ENCODE measurements at regions not wholly inside any gene's neighbourhood (a gene's known extent, or its start where the extent isn't known, plus 50 kb on each side); places are given as distances from the start of the nearest gene placed in this dataset.

- dilution Hi-C loops (cut with MboI; ENCODE audit: extremely low pct_ligation_motif_present, low sequenced_read_pairs): no loop called here
Measured at GRCh38 chr11:11672789-11673188, 51.0 kb upstream of the GALNT18 start.

DNA sequence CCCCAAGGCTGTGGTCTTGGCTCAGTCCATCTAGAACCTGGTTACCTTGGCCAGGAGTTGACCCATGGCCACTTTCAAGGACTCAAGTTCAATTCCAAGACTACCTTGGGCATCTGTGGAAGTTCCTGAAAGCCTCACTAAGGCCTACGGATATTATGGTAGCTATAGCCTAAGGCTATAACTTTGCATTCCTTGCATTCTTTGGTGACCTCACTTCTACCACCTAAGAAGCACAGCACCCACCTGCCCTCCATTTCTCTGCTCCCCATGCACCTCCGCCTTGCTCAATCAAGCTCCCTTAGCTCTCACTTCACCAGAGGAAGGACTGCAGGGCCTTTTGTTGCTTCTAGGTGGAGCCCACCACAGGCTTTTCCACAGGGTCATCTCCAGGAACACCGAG is 50.3 kb upstream of the GALNT18 start:
- Histone ChIP-seq H4K20me1 (ENCODE audit: control insufficient read depth, extremely low read depth, insufficient read depth, low read length) (no peaks in the 10 kb centered on the region), H3K4me3 (ENCODE audit: control insufficient read depth in 2 of 3, extremely low read depth in 1 of 3, insufficient read depth in 2 of 3, low read depth in 1 of 3, low read length in 3 of 3) (no peak overlapping the region), H3K36me3 (ENCODE audit: control insufficient read depth in 2 of 2, extremely low read depth in 1 of 2, insufficient read depth in 2 of 2, low read length in 2 of 2) (no peaks in the 10 kb centered on the region), H3K4me2 (ENCODE audit: control insufficient read depth, extremely low read depth, insufficient read depth, low read depth, low read length) (peak overlapping the region; percentile 56), H3K27me3 (ENCODE audit: control insufficient read depth, extremely low read depth, insufficient read depth, low read length) (no peaks in the 10 kb centered on the region), H3K27ac (ENCODE audit: control insufficient read depth, insufficient read depth, low read length) (no peak overlapping the region), H3K4me1 (ENCODE audit: control insufficient read depth, extremely low read depth, insufficient read depth, low read length) (peaks cover 7% of the 10 kb centered on the region), H3K9ac (ENCODE audit: control insufficient read depth, extremely low read depth, insufficient read depth, low read length) (no peak overlapping the region), H3K79me2 (ENCODE audit: control insufficient read depth, insufficient read depth, low read length) (no peaks in the 10 kb centered on the region), H2AFZ (ENCODE audit: control insufficient read depth, low read length) (no peak overlapping the region), H3K9me3 (ENCODE audit: control insufficient read depth, low read depth, low read length) (peaks cover 1% of the 10 kb centered on the region), H3K9me1 (ENCODE audit: control insufficient read depth, extremely low read depth, insufficient read depth, low read length) (peaks cover 8% of the 10 kb centered on the region)
- DNase-seq (ENCODE audit: low read depth, low spot score) (no peak), FAIRE-seq (no peak)
- dilution Hi-C loops (cut with MboI; ENCODE audit: extremely low pct_ligation_motif_present, low sequenced_read_pairs): no loop called here
- no peak for TF ChIP-seq EZH2 (IDR thresholded peaks at IDR 0.05; ENCODE audit: low read length)

More at GRCh38 chr11:11672789-11673188, 51.0 kb upstream of the GALNT18 start:
- TF ChIP-seq EZH2 (IDR thresholded peaks at IDR 0.05; ENCODE audit: low read length): no peak
- TF ChIP-seq, protein P1, sequence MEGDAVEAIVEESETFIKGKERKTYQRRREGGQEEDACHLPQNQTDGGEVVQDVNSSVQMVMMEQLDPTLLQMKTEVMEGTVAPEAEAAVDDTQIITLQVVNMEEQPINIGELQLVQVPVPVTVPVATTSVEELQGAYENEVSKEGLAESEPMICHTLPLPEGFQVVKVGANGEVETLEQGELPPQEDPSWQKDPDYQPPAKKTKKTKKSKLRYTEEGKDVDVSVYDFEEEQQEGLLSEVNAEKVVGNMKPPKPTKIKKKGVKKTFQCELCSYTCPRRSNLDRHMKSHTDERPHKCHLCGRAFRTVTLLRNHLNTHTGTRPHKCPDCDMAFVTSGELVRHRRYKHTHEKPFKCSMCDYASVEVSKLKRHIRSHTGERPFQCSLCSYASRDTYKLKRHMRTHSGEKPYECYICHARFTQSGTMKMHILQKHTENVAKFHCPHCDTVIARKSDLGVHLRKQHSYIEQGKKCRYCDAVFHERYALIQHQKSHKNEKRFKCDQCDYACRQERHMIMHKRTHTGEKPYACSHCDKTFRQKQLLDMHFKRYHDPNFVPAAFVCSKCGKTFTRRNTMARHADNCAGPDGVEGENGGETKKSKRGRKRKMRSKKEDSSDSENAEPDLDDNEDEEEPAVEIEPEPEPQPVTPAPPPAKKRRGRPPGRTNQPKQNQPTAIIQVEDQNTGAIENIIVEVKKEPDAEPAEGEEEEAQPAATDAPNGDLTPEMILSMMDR (optimal IDR thresholded peaks at IDR 0.05 in 1 of 3, IDR thresholded peaks at IDR 0.05 in 1 of 3, conservative IDR thresholded peaks at IDR 0.05 in 1 of 3; ENCODE audit: extremely low read depth in 1 of 3, insufficient read depth in 2 of 3, low read length in 3 of 3): no peak
- H2AFZ ChIP-seq (ENCODE audit: control insufficient read depth, low read length): no peak overlapping the region
- FAIRE-seq: peak; percentile 89
- H3K27ac ChIP-seq (ENCODE audit: control insufficient read depth, insufficient read depth, low read length): no peak overlapping the region
- H3K4me2 ChIP-seq (ENCODE audit: control insufficient read depth, extremely low read depth, insufficient read depth, low read depth, low read length): peak overlapping the region; percentile 56
- no peaks in the 10 kb centered on the region for H3K36me3 ChIP-seq (ENCODE audit: control insufficient read depth in 2 of 2, extremely low read depth in 1 of 2, insufficient read depth in 2 of 2, low read length in 2 of 2)
- peaks cover 8% of the 10 kb centered on the region for H3K9me1 ChIP-seq (ENCODE audit: control insufficient read depth, extremely low read depth, insufficient read depth, low read length)
- no peak overlapping the region for H3K9ac ChIP-seq (ENCODE audit: control insufficient read depth, extremely low read depth, insufficient read depth, low read length)
- no peaks in the 10 kb centered on the region for H3K27me3 ChIP-seq (ENCODE audit: control insufficient read depth, extremely low read depth, insufficient read depth, low read length)
- peaks cover 7% of the 10 kb centered on the region for H3K4me1 ChIP-seq (ENCODE audit: control insufficient read depth, extremely low read depth, insufficient read depth, low read length)
- H3K9me3 ChIP-seq (ENCODE audit: control insufficient read depth, low read depth, low read length): no peaks in the 10 kb centered on the region
- H3K79me2 ChIP-seq (ENCODE audit: control insufficient read depth, insufficient read depth, low read length): no peaks in the 10 kb centered on the region
- no peaks in the 10 kb centered on the region for H4K20me1 ChIP-seq (ENCODE audit: control insufficient read depth, extremely low read depth, insufficient read depth, low read length)
- DNase-seq (ENCODE audit: low read depth, low spot score): peak; percentile 26
- peak overlapping the region in 1 of 3 experiments; percentile 17 for H3K4me3 ChIP-seq (ENCODE audit: control insufficient read depth in 2 of 3, extremely low read depth in 1 of 3, insufficient read depth in 2 of 3, low read depth in 1 of 3, low read length in 3 of 3)

Small RNA genes lying in the stretch of these regions (small RNA-seq; reads per million reads assigned to genes)
- 0 reads per million in 3 experiments for gene MIR8070 (ENCODE audit: insufficient read length in 3 of 3, low read depth in 3 of 3, low replicate concordance in 1 of 3)
